Neural cell (in vitro differentiated cells): ENCODE measurements at regions not wholly inside any gene's neighbourhood (a gene's known extent, or its start where the extent isn't known, plus 50 kb on each side); places are given as distances from the start of the nearest gene placed in this dataset.

ENCODE experiments used
- H2AFZ ChIP-seq: fragments of 200-600, 300-800 bp; sonication (generic), shearing (Covaris generic); 2 replicates; pipeline ENCODE4 v1.6.0; 2014; ENCODE audit warnings: low read depth, mild to moderate bottlenecking, antibody characterized with exemption, low read length, moderate library complexity
- H3F3A ChIP-seq: fragments of 200-600 bp; shearing (Covaris generic); 2 replicates; pipeline ENCODE4 v1.6.1; 2016; ENCODE audit warnings: mild to moderate bottlenecking, moderate library complexity, mixed read lengths, antibody characterized with exemption, low read length; ENCODE audit not compliant: insufficient read depth, poor library complexity, severe bottlenecking
- H3K27ac ChIP-seq: fragments of 200-600, 300-800 bp; sonication (generic), shearing (Covaris generic); 2 replicates; pipeline ENCODE4 v1.5.1; 2014; ENCODE audit warnings: mild to moderate bottlenecking, low read length, moderate library complexity
- H3K27me3 ChIP-seq: fragments of 300-800, 200-600 bp; sonication (generic), shearing (Covaris generic); 2 replicates; pipeline ENCODE4 v1.6.0; 2014; ENCODE audit warnings: mild to moderate bottlenecking, low read depth, low read length, moderate library complexity; ENCODE audit not compliant: insufficient read depth
- H3K36me3 ChIP-seq: fragments of 300-800, 200-600 bp; sonication (generic), shearing (Covaris generic); 2 replicates; pipeline ENCODE4 v1.5.1; 2014; ENCODE audit warnings: mild to moderate bottlenecking, antibody characterized with exemption, low read length, moderate library complexity; ENCODE audit not compliant: insufficient read depth
- H3K4me2 ChIP-seq: fragments of 300-800, 200-600 bp; sonication (generic), shearing (Covaris generic); 2 replicates; pipeline ENCODE4 v1.6.0; 2014; ENCODE audit warnings: mild to moderate bottlenecking, low read length
- H3K4me3 ChIP-seq: fragments of 300-800, 200-600 bp; sonication (generic), shearing (Covaris generic); 2 replicates; pipeline ENCODE4 v1.5.1; 2014; ENCODE audit warnings: mild to moderate bottlenecking, low read length, moderate library complexity
- H3K79me2 ChIP-seq: fragments of 200-600 bp; shearing (Covaris generic); replicated peaks from 2 replicates; pipeline ENCODE4 v1.6.0; 2014; ENCODE audit warnings: mild to moderate bottlenecking, low read length, moderate library complexity; ENCODE audit not compliant: insufficient read depth
- H3K9ac ChIP-seq: fragments of 300-800, 200-600 bp; sonication (generic), shearing (Covaris generic); 2 replicates; pipeline ENCODE4 v1.6.1; 2016; ENCODE audit warnings: mild to moderate bottlenecking, low read length, mixed read lengths
- H3K9me2 ChIP-seq: fragments of 200-600 bp; shearing (Covaris generic); 2 replicates; pipeline ENCODE4 v1.6.1; 2016; ENCODE audit warnings: mild to moderate bottlenecking, low read length, mixed read lengths; ENCODE audit not compliant: insufficient read depth
- H3K9me3 ChIP-seq: fragments of 200-600, 300-800 bp; sonication (generic), shearing (Covaris generic); 2 replicates; pipeline ENCODE4 v1.6.1; 2016; ENCODE audit warnings: mild to moderate bottlenecking, mixed run types, low read length, moderate library complexity, mixed read lengths
- H4K20me1 ChIP-seq: fragments of 200-600 bp; shearing (Covaris generic); 2 replicates; pipeline ENCODE4 v1.6.1; 2016; ENCODE audit warnings: mild to moderate bottlenecking, mixed run types; ENCODE audit not compliant: insufficient read depth
- EP300 ChIP-seq: fragments of 450-650 bp; conservative IDR thresholded peaks from 2 replicates; pipeline ENCODE4 v1.6.1; 2014; ENCODE audit warnings: antibody characterized with exemption, mild to moderate bottlenecking, moderate library complexity; ENCODE audit not compliant: poor library complexity, severe bottlenecking
- EZH2 ChIP-seq: fragments of 200-600, 300-800 bp; shearing (Covaris generic), sonication (generic); IDR thresholded peaks from 2 replicates; pipeline ENCODE4 v1.6.1; 2014; ENCODE audit warnings: antibody characterized with exemption, low read length, borderline replicate concordance, mild to moderate bottlenecking; ENCODE audit not compliant: insufficient read depth, poor library complexity, severe bottlenecking
- MXI1 ChIP-seq: fragments of 450-650 bp; conservative IDR thresholded peaks from 2 replicates; pipeline ENCODE4 v1.6.1; 2014; ENCODE audit warnings: antibody characterized with exemption, mild to moderate bottlenecking; ENCODE audit not compliant: poor library complexity, severe bottlenecking
- POLR2AphosphoS5 ChIP-seq: IDR thresholded peaks from 2 replicates; pipeline ENCODE4 v1.6.1; 2012
- RAD21 ChIP-seq: fragments of 450-650 bp; conservative IDR thresholded peaks from 2 replicates; pipeline ENCODE4 v1.6.1; 2014; ENCODE audit warnings: antibody characterized with exemption, mild to moderate bottlenecking, moderate library complexity
- REST ChIP-seq: IDR thresholded peaks from 2 replicates; pipeline ENCODE4 v1.6.1; 2012; ENCODE audit warnings: borderline replicate concordance
- SMC3 ChIP-seq: fragments of 450-650 bp; conservative IDR thresholded peaks from 2 replicates; pipeline ENCODE4 v1.6.1; 2014; ENCODE audit warnings: antibody characterized with exemption, mild to moderate bottlenecking, moderate library complexity; ENCODE audit not compliant: poor library complexity
- TAF1 ChIP-seq: IDR thresholded peaks from 2 replicates; pipeline ENCODE4 v1.6.1; 2012; ENCODE audit warnings: low read depth
- TF ChIP-seq, protein P1 (sequence below): fragments of 450-650 bp; IDR thresholded peaks from 2 replicates; pipeline ENCODE4 v1.5.1; 2014; ENCODE audit warnings: antibody characterized with exemption, mild to moderate bottlenecking, moderate library complexity; ENCODE audit not compliant: poor library complexity, severe bottlenecking

- no peaks in the 10 kb centered on the region for H4K20me1 ChIP-seq
- H3K27ac ChIP-seq = no peak overlapping the region
- H3K27me3 ChIP-seq = no peaks in the 10 kb centered on the region
- H3K36me3 ChIP-seq = no peaks in the 10 kb centered on the region
- H3K4me2 ChIP-seq = no peak overlapping the region
- no peaks in the 10 kb centered on the region for H3F3A ChIP-seq
- no peak overlapping the region for H2AFZ ChIP-seq
- no peaks in the 10 kb centered on the region for H3K9me3 ChIP-seq
- H3K79me2 ChIP-seq = no peaks in the 10 kb centered on the region
- peak; percentile 82 for TF ChIP-seq RAD21
- TF ChIP-seq, protein P1, sequence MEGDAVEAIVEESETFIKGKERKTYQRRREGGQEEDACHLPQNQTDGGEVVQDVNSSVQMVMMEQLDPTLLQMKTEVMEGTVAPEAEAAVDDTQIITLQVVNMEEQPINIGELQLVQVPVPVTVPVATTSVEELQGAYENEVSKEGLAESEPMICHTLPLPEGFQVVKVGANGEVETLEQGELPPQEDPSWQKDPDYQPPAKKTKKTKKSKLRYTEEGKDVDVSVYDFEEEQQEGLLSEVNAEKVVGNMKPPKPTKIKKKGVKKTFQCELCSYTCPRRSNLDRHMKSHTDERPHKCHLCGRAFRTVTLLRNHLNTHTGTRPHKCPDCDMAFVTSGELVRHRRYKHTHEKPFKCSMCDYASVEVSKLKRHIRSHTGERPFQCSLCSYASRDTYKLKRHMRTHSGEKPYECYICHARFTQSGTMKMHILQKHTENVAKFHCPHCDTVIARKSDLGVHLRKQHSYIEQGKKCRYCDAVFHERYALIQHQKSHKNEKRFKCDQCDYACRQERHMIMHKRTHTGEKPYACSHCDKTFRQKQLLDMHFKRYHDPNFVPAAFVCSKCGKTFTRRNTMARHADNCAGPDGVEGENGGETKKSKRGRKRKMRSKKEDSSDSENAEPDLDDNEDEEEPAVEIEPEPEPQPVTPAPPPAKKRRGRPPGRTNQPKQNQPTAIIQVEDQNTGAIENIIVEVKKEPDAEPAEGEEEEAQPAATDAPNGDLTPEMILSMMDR = peak; percentile 91
- TF ChIP-seq EZH2 = no peak
- TF ChIP-seq SMC3 = peak; percentile 88
- TF ChIP-seq TAF1 = no peak
- no peak for TF ChIP-seq REST
- H3K9me2 ChIP-seq = no peaks in the 10 kb centered on the region
- H3K4me3 ChIP-seq = no peak overlapping the region
- no peak overlapping the region for H3K9ac ChIP-seq
Measured at GRCh38 chr12:59149995-59150642, 229.8 kb upstream of the LRIG3 start.

- H4K20me1 ChIP-seq = no peaks in the 10 kb centered on the region
- H3F3A ChIP-seq = no peaks in the 10 kb centered on the region
- no peak overlapping the region for H2AFZ ChIP-seq
- H3K36me3 ChIP-seq = no peaks in the 10 kb centered on the region
- TF ChIP-seq REST (no peak), SMC3 (no peak), RAD21 (no peak), EP300 (no peak), EZH2 (no peak), MXI1 (no peak), TAF1 (no peak), POLR2AphosphoS5 (no peak)
- TF ChIP-seq, protein P1 = no peak
- no peaks in the 10 kb centered on the region for H3K9me3 ChIP-seq
- no peak overlapping the region for H3K9ac ChIP-seq
- no peak overlapping the region for H3K27ac ChIP-seq
- no peaks in the 10 kb centered on the region for H3K79me2 ChIP-seq
- no peaks in the 10 kb centered on the region for H3K27me3 ChIP-seq
- H3K4me2 ChIP-seq = no peak overlapping the region
- no peaks in the 10 kb centered on the region for H3K9me2 ChIP-seq
- no peak overlapping the region for H3K4me3 ChIP-seq
Measured at GRCh38 chr12:59147791-59148190, 227.5 kb upstream of the LRIG3 start.
